ENCODE measurements at regions not wholly inside any gene's neighbourhood (a gene's known extent, or its start where the extent isn't known, plus 50 kb on each side); places are given as distances from the start of the nearest gene placed in this dataset.

DNA sequence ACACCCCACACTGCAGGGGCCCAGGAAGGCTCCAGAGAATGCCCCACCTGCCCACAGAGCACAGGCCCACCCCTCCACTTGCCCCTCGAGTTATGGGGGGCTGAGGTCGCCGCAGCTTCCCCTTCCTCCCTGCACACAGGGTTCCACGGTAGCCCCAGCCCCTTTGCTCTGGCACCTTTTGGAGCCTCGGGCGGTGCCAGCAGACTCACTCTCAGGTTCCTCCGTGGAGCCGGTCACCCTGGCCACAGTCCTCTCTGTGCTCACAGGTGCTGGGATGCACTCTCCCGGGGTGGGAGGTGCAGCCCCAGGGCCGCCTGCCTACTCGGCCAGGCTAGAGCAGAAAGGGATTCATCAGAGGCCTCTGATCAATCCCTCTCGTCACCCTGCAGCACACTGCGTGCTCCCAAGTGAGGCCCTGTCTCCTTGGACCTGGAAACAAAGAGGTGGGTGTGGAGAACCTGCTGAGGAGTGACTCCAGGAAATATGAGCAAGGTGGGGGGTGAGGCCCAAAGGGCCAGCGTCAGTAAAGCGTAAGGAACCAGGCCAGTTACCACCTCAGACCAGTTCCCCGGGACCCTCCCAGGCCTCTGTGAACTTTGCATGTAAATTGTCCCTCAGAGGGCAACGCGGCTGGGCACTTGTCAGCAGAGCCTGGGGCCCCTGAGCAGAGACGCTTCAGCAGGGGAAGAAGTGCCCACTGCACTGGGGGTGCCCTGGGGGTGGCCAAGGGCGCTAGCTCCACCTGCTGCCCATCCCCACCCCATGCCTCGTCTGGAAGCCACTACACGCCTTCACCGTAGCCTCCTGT, 167.8 kb downstream of the OLFM1 start:
- FAIRE-seq = no peak

DNA sequence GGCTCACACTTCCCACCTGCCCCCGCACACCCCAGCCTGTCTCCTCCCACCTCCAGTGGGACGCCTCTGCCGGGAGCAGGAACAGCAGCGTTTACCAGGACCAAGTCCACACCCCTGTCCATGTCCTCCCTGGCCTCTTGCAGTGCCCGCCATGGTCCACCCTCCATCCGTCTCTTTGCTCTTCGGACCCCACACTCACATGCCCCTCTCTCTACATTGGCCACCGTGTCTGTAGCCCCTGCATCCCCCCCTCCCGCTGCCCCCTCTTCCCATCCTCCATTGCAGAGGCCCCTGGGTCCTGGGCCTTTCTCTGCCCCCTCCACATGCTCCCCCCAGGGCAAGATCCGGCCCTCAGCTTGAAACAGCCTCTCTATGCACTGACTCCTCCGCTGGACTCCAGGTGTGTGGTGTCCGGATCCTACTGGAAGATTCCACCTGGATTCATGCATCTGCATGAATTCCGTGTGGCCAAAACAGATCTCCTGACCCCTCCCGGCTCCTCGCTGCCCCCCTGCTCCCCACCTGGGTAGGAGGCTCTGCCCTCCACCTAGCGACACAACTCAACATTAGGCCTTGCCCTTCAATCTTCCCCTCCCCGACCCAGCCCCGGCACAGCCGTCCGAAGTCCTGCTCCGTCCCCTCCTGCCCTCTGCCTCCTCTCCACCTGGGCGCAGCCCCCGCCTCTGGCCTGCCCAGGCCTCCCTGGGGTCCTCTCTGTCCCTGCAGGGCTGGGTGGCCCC, 168.5 kb downstream of the OLFM1 start:
- FAIRE-seq = no peak

DNA sequence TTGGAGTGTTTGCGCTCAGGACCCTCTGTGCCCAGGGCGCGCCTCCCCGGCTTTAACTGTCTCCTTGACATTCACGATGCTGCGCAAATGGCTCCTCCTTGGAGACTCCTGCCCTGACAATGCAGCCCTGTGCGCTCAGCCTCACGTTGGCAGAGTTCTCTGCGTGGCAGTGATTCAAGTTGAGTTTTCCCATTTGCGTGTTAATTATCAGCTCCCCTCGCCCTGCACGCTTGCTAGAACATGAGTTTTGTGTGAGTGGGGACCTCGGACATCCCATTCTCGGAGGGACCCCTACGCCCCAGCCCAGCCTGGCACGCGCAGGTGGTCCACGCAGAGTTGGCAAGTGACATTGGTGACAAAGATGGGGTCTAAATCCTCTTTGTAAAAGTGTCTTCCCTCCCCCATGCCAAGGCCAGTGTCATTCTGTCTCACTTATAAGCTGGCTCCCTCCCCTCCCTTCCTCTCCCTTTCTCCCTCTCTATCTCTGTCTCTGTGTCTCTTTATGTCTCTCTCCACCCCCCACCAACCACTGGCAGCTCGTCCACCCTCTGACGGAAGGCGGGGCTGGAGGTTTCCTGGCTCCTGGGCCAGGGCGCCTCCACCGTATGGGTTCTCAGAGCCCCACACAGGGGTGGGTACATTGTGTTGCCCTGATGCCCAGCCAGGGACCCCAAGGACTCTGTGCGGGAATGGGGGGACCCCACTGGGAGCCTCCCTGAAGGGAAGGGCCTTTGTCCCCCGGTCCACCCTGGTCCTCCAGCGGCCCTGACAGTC, 169.3 kb downstream of the OLFM1 start:
- FAIRE-seq = no peak

DNA sequence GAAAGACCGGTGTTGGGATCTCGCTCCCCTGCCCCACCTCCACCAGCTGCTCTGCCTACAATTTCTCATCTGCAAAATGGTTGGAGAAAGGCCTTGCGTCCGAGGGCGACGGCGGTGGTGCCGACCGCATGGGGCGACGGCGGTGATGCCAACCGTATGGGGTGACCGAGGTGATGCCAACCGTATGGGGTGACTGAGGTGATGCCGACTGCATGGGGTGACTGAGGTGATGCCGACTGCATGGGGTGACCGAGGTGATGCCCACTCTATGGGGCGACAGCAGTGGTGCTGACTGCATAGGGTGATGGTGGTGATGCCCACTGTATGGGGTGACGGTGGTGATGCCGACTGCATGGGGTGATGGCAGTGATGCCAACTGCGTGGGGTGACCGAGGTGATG, 171.0 kb downstream of the OLFM1 start:
- FAIRE-seq = no peak

DNA sequence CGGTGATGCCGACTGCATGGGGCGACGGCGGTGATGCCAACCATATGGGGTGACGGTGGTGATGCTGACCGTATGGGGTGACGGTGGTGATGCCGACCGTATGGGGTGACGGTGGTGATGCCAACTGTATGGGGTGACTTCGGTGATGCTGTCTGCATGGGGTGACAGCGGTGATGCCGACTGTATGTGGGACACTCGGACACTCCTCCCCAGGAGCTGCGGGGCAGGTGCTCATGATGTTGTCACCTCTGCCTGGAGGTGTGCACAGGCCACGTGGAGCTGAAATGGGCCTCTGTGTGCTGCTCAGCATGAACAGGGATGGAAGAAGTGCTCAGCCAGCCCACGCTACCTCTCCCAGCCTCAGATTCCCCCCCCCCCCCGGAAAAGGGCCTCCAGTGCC, 171.8 kb downstream of the OLFM1 start:
- no peak for FAIRE-seq

DNA sequence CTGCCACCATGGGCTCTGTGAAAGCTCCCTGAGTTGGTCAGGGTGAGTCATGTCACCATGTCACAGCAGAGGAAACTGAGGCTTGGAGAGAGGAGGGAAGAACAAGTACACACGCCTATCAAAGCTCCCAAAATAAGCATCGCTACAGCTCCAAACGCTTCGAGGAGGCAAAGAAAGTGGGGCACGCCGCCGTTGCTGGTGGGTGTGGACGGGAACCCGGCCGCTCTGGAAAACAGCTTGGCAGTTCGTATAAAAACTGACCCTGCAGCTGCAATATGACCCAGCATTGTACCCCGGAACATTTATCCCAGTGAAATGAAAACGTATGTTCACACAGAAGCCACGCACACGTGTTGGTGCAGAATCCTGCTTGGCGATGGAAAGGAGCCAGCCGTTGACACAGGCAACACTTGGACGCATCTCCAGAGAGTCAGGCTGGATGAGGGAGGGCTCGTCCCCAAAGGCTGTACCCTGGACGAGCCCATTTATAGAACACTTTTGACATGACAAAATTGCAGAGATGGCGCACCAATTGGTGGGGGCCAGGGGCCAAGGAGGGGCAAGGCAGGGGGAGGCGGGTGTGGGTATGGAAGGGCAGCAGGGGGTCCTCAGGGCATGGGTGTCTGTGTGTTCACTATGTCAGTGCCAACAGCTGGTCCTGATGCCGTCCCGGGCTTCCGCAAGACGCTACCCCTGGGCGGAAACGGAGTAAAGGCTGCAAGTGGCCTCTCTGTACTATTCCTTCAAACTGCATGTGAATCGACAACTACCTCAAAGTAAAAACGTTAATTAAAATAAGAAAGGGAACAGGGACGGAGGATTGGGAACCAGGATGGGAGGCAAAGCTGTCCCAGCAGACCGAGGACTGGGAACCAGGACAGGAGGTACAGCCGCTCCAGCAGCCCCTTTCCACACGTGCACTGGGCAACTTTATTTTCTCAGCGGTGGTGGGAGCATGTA, 173.0 kb downstream of the OLFM1 start:
- FAIRE-seq = no peak

DNA sequence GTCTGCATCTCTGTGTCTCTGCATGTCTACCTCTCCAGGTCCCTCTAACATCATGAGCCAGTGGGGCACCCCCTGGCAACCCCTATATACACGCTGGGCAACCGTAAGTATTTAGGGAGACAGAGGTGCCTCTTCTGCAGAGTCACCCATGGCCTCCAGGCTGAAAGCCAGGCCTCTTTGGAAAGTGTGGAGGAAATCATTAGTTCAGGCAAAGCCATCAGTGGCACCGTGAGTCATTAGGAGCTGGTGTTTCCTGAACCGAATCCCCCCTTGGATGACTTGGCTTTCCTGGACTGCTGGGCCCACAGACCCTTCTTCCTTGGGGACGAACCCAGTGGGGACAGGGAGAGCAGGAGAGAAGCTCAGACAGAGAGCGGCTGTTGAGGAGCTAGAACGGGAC, 174.8 kb downstream of the OLFM1 start:
- FAIRE-seq = no peak

DNA sequence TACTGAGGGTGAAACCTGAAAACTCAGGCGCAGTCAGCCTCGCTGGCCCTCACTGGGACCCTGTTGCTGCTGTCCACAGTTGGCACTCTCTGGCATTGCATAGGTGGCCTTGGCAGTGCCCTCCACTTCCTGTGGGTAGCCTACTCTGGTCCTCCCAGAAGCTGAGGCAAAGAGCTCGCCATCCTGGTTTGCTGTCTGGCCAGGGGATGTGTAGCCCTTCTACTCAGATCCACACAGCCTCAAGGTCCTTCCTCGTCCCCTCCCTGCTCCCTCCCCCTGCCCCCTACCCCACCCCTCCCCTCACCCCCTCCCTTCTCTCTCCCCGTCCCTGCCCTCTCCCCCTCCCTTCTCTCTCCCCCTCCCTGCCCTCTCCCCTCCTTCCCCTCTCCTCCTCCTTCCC, 176.0 kb downstream of the OLFM1 start:
- no peak for FAIRE-seq

DNA sequence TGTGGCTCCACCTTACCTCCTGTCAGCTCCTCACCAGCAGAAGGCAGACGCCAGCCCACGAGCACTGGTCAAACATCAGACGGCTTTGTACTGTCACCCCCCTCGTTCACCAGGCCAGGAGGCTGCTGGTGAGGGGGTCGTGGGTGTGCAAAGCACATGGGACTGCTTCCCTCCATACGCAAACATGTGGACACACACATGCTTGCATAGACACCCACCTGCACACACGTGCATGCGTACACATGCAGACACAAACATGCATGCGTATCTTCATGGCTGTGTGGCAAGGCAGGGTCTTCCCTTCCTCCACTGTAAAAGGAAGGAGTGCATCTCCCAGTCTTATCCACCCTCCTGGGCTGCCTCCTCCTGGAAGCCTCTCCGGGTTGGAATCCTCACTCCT, 178.5 kb downstream of the OLFM1 start:
- no peak for FAIRE-seq

DNA sequence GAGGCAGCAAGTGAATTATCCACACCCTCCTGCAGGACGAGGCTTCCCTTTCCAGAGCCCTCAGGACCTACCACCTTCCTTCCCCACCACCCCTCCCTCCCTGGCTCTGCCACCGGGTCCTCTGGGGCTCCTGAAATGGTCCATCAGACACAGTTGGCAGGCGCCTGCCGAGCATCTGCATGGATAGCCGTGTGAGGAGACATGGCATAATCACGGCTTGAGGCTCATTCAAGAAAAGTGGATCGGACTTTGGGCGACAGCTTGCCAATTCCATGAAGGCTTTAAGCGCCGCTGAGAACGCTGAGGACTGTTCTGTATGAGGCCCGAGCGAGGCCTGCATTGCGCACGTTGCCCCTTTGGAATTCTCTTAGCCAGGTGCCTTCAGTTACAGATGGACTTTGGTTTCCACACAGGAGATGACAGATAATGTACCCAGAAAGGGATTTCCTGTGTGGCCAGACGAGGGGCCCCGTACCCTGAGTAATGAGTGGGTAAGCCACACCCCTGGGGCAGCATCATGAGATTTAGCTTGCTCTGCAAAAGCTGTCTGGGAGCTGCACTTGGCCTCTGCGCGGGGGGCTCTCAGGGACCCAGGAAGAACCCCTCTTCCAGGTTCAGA, 179.8 kb downstream of the OLFM1 start:
- no peak for FAIRE-seq

DNA sequence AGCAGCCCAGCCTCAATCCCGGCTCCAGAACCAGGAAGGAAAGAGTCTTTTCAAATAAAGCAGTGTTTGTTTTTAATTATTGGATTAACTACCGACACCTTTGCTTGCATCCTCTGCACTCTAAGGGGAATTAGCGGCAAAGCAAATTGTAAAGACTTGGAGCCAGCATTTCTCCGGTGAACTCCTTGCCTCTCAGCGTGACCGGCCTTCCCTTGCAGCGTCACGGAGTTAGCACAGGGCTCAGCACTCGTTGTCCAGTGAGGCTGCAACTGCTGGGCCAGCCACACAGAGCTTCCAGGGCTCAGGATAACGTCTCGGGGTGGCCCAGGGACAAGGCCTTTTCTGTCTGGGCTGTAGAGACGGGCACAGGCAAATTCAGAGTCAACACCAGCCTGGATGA, 180.6 kb downstream of the OLFM1 start:
- FAIRE-seq = no peak

DNA sequence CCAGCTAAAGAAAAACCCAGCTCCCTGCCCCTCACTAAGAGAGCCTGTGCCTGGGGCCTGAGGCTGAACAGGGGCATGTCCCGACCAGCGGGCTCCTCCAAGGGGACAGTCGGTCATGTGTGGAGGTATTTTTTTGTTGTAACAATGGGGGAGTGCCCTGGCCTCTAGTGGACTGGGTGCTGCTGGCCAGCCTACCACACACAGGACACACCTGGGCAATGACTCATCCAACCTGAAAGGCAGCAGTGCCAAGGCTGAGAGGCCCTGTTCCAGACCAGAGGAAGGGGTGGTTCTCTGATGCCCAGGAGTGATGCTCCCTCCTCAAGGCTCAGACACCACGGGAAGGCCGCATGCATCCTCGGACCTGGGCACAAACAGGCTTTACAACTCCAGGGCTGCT, 181.5 kb downstream of the OLFM1 start:
- no peak for FAIRE-seq

DNA sequence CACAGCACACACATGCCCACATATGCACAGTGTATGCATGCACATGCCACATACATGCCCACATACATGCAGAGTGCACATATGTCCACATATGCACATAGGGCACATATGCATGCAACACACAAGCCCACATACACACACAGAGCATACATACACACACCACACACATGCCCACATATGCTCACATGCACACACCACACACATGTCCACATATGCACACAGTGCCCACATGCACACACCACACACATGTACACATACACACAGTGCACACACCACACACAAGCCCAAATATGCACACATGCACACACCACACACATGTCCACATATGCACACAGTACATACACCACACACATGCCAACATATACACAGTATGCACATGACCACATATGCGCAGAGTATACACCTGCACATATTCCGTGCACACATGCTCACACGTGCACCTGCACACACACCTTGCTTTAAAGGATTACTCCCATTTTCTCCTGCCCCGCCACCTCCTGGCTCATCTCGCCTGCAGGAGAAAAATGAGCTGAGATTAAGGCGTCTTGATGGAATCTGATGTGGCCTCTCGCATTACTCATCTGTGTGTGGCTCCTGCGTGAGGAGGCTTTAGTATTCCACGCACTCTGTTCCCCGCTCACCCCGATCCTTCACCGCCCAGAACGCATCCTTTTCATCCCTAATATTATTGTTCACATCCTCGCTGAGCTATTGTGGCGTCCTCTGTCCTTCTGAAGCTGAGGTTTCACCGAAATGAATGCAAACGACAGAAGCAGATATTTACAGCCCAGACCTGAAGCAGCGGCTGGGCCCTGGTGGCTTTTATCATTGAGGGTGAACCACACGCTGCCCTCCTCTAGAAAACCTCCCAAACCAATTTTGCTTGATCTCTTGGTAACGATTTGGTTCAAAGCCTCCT, 182.7 kb downstream of the OLFM1 start:
- FAIRE-seq = no peak

DNA sequence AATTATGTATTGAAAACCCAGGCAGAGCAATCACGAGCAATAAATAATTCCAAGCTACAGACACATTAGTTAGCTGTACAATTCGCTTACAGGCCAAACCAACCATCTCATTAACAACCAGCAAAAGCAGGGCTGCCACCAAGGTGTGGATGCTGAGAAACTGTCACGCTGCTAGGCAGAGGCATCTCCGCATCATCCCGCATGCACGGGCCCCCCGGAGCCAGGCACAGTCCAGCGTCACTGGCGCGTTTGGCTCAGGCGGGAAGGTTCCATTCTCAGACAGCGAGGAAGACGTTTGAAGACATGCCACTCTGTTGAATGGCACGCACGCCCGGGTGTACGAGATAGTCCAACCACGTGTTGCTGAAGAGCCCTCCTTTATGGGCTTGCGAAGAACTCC, 184.0 kb downstream of the OLFM1 start:
- FAIRE-seq = no peak

DNA sequence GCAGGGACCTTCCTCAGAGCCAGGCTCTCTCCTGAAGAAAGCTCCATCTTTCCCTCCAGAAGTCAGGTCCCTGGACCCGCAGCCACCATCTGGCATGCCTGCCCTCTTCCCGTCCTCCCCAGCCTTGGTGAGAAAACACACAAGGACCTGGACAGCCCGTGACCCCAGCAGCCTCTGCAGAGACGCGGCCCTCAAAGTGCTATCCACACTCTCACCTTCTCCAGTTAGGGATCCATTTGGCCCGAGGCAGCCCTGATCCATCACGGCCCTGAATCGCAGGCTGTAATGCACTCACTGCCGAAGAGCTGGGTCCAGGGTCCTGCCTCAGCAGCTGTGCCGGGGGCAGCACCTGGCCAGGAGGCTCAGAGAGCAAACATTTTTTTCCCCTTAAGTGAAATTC, 185.1 kb downstream of the OLFM1 start:
- no peak for FAIRE-seq

DNA sequence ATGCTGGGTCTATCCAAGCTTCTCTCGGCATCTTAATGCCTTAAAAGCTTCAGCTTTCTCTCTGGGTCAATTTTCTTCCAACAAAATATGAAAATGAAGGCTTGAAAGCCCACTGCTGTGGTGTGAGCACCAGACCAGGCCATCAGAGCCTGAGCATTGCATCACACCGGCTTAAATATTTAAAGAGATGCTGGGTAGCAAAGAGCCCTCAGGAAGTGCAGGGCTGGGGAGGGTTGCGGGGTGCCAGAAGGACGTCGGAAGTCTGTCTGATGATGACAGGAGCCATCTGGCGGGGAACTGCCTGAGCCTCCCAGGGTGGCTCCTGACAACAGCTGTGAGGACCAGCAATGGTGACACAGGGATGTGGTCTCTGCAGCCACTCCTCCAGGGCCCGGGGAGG, 185.5 kb downstream of the OLFM1 start:
- FAIRE-seq = no peak

DNA sequence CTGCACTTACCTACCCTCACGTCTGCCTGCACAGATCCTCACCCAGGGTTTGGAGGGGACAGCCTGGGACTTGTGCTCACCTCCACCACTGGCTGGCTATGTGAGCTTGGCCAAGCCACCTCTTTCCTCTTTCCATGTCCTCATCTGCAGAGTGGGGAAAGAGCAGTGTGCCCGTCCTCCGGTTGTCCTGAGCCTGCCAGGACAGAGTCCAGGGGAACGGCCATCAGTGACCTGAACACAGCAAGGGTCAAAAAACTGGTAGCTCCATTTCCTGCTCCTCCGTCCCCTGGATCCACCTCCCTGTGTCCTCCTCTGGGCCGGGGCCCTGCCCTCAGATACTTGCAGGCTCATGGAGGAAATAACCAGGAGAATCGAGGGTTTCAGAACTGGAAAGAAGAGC, 187.7 kb downstream of the OLFM1 start:
- no peak for FAIRE-seq

DNA sequence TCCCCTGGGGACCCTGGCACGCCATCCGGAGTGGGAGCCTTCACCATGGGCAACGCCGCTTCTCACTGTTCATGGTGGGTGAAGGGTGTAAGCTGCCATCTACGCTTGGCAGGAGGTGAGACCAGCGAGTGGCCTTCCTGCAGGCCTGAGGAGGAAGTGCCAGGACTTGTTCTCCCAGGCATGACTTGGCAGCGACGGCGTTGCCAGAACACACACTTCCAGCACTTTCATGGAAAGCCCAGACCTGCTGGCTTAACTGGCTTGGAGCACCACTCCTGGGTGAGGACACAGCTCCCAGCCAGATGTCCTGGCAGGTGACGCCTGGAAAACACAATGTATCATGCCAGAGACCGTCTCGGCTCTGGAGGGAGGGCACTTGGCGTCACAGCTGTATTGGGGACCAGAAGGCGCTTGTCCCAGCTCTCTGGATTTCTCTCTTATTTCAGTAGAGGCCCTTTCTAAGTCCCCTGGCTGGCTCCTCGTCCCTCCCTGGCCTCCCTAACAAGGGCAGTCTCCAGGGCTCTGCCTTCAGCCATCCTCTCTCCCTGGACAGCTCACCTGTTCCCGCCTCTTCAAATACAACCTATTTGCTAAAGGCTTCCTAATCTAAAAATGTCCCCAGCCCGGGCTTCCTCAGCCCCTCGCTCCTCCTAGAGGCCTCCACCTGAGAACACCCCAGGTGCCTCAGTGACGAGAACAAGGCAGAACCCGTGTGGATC, 188.3 kb downstream of the OLFM1 start:
- FAIRE-seq = no peak

DNA sequence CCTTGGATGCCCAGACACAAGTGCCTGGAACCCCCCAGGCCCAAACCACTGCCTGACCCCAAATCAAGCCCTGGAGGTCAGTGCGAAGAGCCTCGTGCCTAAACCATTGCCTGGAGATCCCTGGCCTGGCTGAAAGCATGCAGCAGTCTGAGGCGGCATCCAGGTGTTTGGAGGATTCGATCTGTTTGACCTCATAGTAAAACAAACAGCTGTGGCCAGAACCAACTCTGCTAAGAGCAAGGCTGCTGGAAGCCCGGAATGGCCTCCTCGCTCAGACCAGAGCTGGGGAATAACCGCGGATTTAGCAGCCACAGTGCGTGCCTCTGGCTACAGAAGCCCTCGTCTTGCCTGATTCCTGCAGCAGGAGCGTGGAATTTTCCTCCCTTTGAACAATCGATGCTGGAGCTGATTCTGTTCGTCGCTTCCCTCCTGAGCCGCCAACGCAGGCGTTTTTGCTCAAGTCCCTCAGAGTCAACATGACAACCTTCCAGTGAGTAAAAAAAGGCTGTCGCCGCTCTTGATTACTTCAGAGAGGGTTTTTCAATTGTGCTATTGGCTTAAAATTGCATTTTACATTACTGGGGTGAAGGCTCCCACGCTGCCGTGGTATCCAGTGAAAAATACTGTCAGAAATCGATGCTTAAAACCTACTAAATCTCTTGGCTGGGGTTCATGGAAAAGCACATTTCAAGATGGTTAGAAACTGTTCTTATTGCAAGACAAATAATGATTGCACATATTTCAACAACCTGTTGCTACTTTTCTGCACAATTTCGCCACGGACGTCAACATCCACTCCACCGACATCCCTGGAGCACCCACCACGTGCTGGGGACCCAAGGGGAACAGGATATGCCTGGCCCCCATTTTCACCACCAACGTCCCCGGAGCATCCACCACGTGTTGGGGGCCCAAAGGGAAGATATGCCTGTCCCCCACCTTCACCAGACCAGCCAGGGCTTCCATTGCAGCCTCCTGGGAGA, 190.0 kb downstream of the OLFM1 start:
- no peak for FAIRE-seq

Measured in endometrium (tissue), 2 donors.